ENCODE measurements at regions not wholly inside any gene's neighbourhood (a gene's known extent, or its start where the extent isn't known, plus 50 kb on each side); places are given as distances from the start of the nearest gene placed in this dataset.

GRCh38 chr1:199394856-199395255, 632.7 kb upstream of the NR5A2 start:
- TF ChIP-seq CTCF (IDR thresholded peaks at IDR 0.05), result no peak
- no peak for TF ChIP-seq POLR2A (IDR thresholded peaks at IDR 0.05)
